ENCODE measurements at regions not wholly inside any gene's neighbourhood (a gene's known extent, or its start where the extent isn't known, plus 50 kb on each side); places are given as distances from the start of the nearest gene placed in this dataset.

DNA sequence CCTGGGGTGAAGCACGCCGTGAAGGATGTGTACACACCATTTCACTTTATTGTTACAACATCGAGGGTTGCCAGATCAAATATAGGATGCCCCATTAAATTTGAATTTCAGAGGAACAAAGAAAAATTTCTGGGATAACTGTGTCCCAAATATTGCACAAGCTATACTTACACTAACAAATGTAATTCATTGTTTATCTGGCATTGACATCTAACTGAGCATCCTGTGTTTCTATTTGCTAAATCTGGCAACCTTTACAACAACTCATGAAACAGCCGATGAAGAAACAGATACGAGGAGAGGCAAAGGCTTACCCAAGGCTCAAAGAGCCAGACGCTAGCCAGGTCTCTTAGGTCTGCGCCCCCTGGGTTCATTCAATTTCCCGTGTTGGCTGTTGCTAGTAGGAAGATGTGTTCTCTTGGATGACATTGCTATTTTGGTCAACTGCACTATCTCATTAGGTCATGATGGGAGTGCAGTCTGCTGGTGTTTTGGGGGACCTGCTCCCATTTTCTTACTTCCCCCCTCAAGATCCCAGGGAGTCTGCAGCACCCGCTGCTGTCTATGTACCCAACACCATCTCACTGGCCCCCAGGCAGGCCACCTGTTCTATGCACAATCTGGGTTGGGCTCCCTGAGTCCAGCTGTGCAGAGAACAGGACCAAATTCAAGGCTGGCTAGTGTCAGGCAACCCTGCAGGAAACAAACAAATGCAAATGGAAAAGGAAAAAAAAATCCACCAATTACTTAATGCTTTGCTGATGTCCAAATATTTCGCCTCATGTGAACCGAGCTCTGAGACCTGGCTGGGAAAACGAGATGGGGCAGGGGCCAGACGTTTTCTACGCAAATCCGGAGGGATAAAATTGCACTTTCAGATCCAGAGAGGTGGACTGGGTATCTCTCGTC is 560.9 kb downstream of the MIAT start:
- Histone ChIP-seq H3K4me3 (ENCODE audit: low read depth, low read length) (no peak overlapping the region), H3K36me3 (ENCODE audit: control insufficient read depth, insufficient read depth, low read length) (no peaks in the 10 kb centered on the region), H3K27me3 (ENCODE audit: control insufficient read depth, insufficient read depth, low read length) (no peaks in the 10 kb centered on the region)
- TF ChIP-seq, protein P1, sequence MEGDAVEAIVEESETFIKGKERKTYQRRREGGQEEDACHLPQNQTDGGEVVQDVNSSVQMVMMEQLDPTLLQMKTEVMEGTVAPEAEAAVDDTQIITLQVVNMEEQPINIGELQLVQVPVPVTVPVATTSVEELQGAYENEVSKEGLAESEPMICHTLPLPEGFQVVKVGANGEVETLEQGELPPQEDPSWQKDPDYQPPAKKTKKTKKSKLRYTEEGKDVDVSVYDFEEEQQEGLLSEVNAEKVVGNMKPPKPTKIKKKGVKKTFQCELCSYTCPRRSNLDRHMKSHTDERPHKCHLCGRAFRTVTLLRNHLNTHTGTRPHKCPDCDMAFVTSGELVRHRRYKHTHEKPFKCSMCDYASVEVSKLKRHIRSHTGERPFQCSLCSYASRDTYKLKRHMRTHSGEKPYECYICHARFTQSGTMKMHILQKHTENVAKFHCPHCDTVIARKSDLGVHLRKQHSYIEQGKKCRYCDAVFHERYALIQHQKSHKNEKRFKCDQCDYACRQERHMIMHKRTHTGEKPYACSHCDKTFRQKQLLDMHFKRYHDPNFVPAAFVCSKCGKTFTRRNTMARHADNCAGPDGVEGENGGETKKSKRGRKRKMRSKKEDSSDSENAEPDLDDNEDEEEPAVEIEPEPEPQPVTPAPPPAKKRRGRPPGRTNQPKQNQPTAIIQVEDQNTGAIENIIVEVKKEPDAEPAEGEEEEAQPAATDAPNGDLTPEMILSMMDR (IDR thresholded peaks at IDR 0.05; ENCODE audit: insufficient read depth, low read length, poor library complexity, severe bottlenecking): no peak
- DNase-seq (ENCODE audit: low read depth): no peak

DNA sequence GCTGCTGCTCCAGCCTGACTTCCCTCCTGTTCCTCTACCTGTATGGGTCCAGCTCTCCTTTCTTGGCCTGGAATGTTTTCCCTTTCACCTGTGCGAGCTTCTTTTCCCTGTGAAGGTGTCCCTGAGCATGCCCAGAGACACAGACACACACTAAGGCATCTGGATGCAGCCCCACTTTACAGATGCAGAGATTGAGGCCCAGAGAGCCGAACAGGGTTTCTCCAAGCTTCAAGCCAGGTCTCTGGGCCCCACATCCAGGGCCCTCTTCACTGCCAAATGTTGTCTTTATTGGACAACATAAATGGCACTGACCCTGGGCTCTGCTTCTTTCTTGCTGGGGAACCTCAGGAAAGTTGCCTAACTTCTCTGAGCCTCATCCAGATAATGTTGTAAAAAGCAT is 561.6 kb downstream of the MIAT start:
- no peaks in the 10 kb centered on the region for H3K36me3 ChIP-seq (ENCODE audit: control insufficient read depth, insufficient read depth, low read length)
- no peaks in the 10 kb centered on the region for H3K27me3 ChIP-seq (ENCODE audit: control insufficient read depth, insufficient read depth, low read length)
- no peak for DNase-seq (ENCODE audit: low read depth)
- TF ChIP-seq, protein P1 (IDR thresholded peaks at IDR 0.05; ENCODE audit: insufficient read depth, low read length, poor library complexity, severe bottlenecking): no peak
- H3K4me3 ChIP-seq (ENCODE audit: low read depth, low read length): no peak overlapping the region

DNA sequence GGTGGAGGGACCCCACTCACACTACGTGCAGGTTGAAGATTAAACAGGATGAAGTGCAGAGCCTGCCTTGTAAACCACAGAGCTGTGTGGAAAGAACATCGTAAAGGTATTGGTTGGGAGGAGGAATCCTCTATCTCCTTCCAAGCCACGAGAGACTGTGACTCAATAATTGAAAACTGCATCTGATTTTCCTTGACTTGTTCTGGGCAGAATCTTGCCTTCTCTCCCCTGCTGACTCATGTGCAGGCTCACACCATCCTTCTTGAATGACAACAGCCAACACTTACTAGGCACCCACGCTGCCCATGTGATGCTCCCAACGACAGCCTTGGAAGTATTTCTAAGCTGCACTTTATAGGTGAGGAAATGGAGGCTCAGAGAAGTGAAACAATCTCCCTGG is 563.0 kb downstream of the MIAT start:
- Histone ChIP-seq H3K36me3 (ENCODE audit: control insufficient read depth, insufficient read depth, low read length) (no peaks in the 10 kb centered on the region), H3K4me3 (ENCODE audit: low read depth, low read length) (no peak overlapping the region)

DNA sequence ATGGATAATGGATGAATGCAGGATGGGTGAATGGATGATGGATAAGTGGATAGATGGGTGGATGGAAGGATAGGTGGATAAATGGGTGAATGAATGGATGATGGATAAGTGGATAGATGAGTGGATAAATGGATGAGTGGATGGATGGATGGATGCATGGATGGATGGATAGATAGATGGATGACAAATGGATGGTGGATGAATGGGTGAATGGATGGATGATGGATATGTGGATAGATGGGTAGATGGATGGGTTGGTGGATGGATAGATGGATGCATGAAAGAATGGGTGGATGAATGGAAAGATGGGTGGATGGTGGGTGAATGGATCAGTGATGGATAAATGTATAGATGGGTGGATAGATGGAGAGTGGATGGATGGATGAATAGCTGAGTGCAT is 564.8 kb downstream of the MIAT start:
- TF ChIP-seq, protein P1 (IDR thresholded peaks at IDR 0.05; ENCODE audit: insufficient read depth, low read length, poor library complexity, severe bottlenecking): no peak
- DNase-seq (ENCODE audit: low read depth): no peak
- H3K27me3 ChIP-seq (ENCODE audit: control insufficient read depth, insufficient read depth, low read length): no peaks in the 10 kb centered on the region
- no peak overlapping the region for H3K4me3 ChIP-seq (ENCODE audit: low read depth, low read length)
- H3K36me3 ChIP-seq (ENCODE audit: control insufficient read depth, insufficient read depth, low read length): no peaks in the 10 kb centered on the region

More for the DNA sequence above, 563.0 kb downstream of the MIAT start:
- H3K27me3 ChIP-seq (ENCODE audit: control insufficient read depth, insufficient read depth, low read length): no peaks in the 10 kb centered on the region
- peak; percentile 80 for DNase-seq (ENCODE audit: low read depth)
- TF ChIP-seq, protein P1 (IDR thresholded peaks at IDR 0.05; ENCODE audit: insufficient read depth, low read length, poor library complexity, severe bottlenecking): no peak

DNA sequence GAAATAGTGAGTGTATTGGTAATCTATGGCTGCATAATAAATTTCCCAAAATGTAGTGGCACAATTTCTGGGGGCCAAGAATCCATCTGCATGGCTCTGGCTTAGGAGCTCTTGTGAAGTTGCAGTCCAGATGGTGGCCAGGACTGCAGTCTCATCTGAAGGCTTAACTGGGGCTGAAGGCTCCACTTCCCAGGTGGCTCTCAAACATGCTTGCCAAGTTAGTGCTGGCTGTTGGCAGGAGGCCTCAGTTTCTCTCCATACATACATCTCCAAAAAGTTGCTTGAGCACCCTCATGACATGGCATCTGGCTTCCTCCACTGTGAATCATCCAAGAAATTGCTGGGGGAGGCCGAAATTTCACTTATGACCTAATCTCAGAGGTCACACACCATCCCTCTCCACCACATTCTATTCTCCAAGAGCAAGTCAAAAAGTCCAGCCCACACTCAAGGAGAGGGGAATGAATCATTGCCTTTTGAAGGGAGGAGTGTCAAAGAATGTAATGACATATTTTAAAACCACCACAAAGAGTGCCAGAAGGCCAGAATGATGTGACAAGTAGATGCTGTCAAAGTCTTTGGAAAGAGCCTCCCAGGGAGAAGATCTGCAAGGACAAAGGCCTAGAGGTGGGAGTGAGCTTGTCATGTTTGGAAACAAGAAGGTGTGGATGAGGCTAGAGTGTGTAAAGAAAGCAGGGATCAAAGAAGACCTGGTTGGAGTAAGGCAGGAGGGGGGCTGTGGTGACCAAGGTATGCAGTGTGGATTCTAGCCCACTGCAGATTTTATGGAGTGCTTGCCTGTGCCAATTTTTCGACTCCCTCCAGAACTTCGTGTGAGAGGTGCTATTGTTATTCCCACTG is 566.2 kb downstream of the MIAT start:
- H3K4me3 ChIP-seq (ENCODE audit: low read depth, low read length): no peak overlapping the region
- H3K36me3 ChIP-seq (ENCODE audit: control insufficient read depth, insufficient read depth, low read length): no peaks in the 10 kb centered on the region
- no peaks in the 10 kb centered on the region for H3K27me3 ChIP-seq (ENCODE audit: control insufficient read depth, insufficient read depth, low read length)
- TF ChIP-seq, protein P1 (IDR thresholded peaks at IDR 0.05; ENCODE audit: insufficient read depth, low read length, poor library complexity, severe bottlenecking): no peak
- DNase-seq (ENCODE audit: low read depth): peak; percentile 69

Measured in kidney epithelial cell (primary cell).